GM21423 (cell line): ENCODE measurements at regions not wholly inside any gene's neighbourhood (a gene's known extent, or its start where the extent isn't known, plus 50 kb on each side); places are given as distances from the start of the nearest gene placed in this dataset.

Source experiments
- ATAC-seq: cut with Tn5 transposase; IDR thresholded peaks from one replicate; pipeline ENCODE4 v1.9.1; 2021; ENCODE audit warnings: mild to moderate bottlenecking, moderate library complexity; ENCODE audit not compliant: unreplicated experiment

DNA sequence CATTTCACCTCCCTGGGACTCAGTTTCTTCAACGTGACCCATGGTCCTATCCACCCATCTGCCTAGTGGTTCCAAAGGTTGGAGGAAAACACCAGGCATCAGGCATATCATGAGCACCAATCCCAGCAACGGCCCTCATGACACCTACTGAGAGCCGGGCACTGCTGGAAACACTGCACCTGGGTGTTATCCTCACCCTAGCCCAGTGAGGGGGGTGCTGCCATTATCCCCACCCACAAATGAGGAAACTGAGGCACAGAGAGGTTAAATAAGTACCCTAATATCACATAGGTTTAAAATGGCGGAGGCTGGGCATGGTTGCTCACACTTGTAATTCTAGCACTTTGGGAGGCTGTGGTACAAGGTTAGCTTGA is 206.9 kb downstream of the MATN1 start:
- no peak for ATAC-seq

DNA sequence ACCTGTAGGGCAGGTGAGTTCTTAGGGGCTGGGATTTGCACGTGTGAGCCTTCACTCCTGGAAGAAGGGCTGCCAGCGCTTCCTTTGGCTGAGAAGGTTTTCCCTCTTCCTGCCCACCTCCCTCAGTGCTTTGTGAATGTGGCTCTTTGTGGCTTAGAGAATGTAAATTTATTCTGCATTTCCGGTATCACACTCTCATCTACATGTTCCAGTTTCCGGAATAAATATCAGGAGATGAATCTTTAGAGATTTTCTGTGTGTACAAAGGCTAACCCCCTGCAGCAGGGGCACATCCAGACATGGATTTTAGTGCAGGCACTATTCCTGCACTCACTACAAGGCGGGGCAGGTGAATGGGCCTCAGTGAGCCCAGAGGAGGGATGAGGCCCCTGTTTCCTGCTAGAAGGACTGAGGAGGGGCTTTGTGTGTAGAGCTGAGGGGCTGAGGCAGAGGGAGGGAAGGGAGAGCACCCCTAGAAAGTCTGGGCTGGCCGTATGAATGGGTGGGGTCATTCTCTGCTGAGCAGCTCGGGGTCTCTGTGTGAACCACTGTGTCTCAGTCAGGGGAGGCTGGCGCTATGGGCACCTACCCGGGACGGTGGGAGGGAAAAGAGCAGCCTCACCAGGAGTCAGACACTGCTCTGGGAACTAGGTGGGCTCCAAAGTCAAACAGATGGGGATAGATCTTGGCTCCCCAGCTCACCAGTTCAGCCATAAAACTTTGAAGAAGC is 207.5 kb downstream of the MATN1 start:
- ATAC-seq, result no peak

DNA sequence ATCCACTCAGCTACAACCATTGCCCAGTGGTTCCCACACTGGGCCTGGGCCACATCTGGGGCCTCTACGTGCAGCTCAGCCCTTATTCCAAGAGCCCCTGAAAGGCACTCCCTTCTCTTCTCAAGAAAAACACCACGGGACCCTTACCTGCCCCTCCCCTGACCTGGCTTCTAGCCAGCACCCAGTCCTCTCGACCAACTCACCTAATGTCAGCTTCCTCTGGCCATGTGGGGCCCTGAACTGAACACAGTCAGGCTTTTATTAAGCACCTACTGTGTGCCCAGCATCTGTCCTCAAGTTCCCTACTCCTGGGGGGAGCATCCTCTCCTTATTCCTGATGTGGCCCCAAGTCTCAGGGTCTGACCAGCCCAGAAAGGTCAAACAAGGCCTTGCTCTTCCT is 208.4 kb downstream of the MATN1 start:
- ATAC-seq, result no peak

DNA sequence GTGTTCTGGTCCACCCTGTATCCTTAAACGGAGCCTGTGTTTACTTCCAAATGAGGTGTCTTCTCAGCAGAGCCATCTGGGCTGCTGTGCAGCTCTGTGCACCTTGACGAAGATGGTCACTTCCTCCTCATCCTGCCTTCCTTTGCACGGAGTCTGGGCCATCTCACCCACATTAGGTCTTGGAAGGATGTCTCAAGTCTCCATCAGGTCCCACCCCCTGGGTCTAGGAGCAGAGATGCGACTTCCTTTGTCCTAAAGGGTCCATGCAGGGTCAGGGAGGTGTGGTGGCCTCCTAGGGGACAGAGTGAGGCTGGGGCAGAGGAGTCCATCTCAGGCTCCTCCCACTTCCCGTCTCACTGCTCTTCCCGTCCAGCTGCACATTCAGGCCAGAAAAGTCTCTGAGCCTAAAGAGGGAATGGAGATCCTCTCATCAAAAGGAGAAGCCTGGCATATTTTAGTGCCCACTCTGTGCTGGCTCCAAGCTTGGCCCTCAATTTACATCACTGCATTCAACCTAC is 209.2 kb downstream of the MATN1 start:
- no peak for ATAC-seq

DNA sequence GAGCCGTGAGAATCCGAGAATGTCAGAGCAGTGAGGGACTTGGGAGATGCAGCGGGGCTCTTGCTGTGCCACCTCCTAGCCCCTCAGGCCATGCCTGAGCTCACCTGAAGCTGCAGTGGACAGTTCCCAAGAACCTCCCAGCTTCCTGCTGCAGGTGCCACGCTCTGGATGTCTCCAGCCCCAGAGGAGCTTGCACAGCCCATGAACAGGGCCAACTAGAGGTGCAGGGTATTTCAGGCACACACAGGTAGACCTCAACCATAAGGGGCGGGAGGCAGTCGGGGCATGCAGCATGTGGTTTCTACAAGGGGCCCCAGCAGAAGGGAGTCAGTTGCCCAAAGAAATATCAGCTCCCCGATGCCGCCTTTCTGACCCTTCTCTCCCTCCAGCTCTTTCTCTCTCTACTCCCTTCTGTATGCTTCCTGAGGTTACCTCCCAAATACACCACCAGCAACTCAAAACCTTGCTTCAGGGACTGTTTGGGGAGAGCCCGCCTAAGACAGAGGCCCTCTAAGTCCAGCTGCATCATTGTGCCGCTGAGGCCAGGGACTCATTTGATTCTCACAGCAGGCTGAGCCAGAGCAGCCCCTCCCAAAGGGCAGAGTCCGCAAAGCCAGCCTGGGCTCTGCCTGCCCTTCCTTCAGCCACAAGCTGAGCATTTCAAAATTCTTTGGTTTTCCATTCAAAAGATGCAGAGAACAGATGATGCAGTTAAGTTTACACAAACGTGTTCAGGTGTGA is 209.8 kb downstream of the MATN1 start:
- no peak for ATAC-seq

DNA sequence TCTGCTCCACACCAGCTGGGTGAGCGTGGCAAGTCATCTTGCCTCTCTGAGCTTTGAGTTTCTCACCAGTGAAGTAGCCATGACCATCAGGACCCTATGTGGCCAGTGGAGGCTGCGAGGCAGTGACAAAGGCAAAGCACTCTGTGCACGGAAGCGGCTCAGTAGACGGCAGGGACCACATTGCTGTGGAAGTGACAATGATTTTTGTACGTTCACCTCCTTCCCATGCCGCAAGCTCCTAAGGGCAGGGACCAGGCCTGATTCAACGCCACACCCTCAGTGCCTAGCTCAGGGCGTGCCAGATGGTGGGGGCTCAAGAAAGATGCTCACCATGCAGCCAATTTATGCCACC is 210.5 kb downstream of the MATN1 start:
- ATAC-seq, result no peak

DNA sequence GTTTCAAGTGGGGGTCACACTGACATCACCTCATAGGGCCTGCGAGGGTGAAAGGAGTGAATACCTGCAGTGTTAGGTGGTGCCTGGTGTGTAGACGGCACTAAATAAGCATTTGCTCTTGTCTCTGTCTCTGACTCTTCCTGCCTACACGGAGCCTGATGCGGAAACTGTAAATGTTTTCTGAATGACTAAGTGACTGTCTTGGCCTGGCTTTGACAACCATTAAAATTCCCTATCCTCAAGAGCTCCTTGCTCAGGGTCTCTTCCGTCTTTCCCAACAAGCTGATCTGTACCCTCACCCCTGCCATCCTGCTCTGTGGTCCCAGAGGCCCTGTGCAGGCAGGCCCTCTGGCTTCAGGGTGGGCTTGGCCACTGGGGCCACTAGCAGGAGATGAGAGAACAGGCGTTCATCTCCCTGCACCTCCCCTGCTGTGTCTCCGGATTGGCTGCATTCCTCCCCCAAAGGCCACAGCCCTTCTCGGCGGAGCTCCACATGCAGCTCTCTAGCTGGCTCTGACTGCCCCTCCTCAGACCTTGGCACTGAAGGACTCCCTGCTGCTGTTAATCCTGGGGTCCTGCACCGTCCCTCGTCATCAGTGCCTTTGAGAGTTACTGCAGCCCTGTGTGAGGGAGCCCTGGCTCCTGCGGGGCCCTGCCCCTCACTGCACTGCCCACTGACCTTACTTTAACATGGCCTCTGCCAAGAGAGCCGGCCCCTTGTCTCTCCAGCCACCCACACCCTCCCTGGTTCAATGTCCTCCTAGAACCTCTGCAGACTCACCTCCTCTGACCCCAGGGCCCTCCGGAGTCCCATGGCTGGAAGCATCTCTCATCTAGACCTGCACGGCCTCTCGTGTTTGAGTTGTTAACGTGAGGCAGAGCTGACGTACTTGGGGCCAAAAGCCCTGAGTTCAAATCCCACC is 211.1 kb downstream of the MATN1 start:
- ATAC-seq, result no peak

DNA sequence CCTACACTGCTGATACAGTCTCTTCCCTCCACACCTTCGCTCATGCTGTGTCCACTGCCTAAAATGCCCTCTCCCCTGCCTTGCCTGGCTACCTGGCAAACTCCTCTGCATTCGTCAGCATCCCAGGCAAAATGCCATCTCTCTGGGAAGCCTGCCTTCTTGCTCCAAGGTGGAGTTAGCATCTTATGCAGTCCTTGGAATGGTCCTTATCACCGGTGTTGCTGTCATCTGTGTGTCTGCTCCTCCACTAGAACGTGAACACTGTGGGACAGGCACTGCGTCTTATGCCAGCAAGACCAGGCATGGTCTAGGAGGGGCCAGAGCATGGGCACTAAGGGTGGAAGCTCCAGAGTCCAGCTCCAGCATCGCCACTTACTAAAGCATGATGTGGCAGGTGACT is 211.8 kb downstream of the MATN1 start:
- no peak for ATAC-seq

DNA sequence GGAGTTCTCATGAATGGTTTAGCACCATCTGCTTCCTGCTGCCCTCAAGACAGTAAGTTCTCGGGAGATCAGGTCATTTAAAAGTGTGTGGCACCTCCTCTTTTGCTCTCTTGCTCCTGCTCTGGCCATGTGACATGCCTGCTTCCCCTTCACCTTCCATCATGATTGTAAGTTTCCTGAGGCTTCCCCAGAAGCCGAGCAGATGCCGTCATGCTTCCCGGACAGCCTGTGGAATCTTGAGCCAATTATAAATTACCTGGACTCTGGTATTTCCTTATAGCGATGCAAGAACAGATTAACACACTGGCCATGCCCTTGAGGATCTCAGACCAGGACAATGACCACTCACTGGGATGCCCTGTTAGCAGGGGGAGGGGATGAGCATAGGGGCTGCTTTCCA is 212.3 kb downstream of the MATN1 start:
- ATAC-seq, result no peak

DNA sequence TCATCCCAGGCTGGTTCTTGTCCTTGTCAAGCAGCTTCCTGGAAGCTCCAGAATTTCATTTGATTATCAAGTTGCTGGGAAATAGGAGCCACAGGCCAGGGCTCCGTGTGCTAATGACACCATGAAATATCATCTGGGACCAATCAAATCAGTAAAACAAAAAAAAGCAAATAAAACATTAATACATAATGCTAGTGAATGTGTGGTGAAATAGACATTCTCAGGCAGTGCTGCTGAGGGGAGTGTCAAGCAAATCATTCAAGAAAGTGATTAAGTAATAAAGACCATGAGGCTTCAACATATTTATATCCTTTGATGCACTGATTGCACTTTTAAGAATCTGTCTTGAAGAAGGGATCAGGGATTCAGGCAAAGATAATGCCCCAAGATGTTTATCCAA is 213.7 kb downstream of the MATN1 start:
- no peak for ATAC-seq

DNA sequence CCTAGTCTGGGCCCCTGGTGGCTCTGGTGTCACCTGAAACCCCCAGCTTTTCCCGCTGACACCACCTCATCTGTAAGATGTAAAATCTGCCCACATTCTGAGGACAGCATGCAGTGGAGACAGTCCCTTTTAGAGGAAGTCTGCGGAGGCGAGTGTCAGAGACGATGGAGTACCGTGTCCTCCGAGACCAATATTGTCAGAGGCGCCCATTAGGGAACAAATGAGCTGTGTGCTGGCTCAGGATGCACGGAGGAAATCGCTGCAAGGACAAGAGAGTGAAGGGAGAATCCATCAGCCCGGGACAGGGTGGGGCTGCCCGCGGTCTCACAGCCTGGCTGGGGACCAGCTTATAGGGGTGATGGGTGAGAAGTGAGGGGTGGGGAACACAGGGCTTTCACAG is 214.8 kb downstream of the MATN1 start:
- ATAC-seq, result no peak

DNA sequence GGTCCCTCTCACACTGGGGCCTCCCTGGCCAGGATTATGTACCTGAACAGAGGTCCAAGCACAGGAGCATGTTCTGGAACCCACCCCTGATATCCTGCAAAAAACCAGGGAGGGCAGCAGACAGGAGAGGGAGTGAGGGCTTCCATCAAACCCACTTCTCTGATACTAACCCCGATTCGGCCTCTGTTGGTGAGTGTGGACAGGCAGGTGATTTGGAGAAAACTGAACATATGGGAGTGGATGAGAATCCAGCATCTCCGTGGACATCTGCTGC is 215.3 kb downstream of the MATN1 start:
- no peak for ATAC-seq

DNA sequence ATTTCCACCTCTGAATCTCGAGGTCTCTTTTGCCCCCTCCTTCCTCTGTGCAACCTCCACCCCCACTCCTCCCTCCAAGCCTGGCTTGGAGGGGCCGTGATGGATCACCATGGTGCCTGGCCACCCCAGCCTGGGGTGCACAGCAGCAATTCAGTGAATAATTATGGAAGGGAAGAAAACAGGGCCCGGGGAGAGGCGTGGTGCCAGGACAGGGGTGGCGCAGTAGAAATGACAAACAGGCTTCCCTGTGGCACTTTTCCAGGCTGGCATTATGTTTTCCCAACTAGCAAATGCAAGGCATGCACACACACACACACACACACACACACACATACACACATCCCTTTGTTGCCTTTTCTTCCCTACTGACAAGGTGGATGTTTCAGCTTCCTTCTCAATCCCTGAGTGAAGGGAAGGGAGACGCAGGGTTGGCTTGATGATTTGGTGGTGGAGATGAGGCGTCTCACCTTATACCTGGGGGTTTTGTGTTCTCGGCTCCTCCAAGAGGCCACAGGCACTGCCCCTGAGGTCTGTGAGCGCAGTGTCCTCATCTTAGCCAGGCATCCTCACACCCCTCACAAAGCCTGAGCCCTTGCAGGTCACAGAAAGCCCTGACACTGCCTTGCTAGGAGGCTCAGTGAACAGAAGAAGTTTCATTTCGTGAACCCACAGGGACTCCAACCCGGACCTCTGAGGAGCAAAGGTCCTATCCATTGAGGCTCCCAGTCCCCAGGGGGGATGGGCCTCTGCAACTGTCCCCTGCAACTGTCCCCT is 215.8 kb downstream of the MATN1 start:
- ATAC-seq, result no peak

DNA sequence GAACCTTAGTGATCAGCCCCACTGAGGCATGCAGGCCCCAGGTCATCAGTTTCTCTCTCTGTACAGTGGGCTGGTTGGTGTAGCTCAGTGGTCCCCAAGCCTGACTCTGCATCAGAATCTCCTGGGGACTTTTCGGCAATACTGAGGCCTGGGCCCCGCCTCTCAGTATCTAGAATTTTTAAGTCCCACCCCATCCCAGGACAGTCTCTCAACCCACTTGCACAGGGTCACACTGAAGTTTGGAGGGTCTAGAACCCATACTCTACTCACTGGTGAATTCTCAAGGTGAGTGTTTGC is 216.4 kb downstream of the MATN1 start:
- ATAC-seq, result no peak

DNA sequence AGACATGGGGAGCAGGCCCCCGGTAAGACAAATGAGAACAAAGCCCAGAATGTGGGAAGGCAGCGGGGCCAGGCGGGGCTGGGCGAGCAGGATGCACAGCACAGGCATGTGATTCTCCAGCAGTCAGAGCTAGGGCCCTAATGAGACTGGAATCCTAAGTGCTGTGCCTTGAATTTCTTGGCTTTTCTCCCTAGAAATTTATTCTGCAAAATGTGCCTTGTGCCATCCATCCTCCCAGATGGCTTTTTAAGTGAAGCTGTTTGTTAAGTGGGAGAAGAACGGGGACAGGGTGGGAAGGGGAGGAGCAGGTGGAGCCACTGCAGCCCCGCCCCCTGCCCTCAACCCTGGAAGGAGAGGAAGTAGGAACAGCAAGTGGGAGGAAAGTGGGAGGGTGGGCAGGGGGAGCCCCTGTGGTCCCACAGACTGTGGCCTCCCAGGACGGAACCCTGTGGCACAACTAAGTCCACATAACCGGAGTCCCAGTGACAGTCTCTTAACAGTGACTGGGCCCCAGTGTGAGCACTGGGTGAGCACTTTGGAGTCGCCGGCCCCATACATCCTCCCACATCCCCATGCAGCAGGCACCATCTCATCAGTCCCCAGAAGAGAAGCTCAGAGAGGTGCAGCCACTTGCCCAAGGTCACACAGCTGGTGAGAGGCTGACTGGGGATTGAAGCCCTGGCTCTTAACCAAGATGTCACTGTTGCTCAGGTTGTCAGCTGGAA is 216.9 kb downstream of the MATN1 start:
- ATAC-seq, result no peak

DNA sequence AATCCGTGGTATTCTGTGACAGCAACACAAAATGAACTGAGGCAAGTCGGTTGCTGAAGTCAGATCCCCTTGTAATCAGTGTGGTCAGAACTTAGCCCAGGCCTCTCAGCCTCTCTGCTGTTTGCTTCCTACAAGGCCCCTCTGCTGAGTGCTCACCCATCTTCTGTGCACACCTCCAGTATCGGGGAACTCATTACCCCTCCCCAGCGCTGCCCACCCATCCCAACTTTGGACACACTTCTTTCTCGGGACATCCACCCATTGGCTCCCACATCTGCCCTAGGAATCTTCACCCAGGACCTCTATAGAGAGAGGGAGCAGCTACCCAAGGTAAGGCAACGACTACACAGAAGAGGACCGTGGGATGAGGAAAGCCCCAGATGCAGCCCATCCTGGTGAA is 217.5 kb downstream of the MATN1 start:
- no peak for ATAC-seq

DNA sequence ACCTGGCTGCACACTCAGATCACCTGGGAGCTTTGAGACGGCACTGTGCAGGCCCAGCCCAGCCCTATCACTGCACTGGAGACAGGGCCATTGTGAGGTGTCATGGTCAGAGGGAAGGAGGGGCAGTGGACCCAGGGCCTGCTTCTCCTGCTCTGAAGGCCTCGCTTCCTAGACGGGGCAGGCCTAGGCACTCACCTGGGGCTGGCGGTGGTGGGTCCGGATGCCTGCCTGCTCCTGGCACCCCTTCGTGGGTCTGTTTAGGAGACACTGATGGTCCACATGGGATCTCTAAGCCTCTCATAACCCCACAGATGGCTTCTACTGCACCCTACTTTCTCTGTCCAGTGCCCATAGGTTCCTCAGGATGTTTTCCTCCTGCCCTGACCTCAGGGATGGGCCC is 230.9 kb downstream of the MATN1 start:
- no peak for ATAC-seq

DNA sequence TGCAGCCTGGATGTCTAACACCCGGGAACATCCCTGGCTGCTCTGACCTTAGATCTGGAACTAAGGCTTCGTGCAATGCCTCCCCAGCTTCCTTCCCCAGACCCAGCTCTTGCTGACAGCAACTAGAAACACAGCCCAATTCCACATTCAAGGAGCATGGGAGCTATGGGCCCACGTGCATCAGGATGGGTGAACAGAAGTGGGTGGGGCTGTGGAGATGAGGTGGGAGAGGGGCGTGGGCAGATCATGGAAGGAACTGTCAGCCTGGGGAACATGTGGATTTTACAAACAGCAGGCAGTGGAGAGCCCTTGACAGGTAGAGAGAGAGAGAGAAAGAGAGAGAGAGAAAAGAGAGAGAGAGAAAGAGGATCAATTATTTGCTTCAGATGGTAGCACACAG is 231.6 kb downstream of the MATN1 start:
- no peak for ATAC-seq

DNA sequence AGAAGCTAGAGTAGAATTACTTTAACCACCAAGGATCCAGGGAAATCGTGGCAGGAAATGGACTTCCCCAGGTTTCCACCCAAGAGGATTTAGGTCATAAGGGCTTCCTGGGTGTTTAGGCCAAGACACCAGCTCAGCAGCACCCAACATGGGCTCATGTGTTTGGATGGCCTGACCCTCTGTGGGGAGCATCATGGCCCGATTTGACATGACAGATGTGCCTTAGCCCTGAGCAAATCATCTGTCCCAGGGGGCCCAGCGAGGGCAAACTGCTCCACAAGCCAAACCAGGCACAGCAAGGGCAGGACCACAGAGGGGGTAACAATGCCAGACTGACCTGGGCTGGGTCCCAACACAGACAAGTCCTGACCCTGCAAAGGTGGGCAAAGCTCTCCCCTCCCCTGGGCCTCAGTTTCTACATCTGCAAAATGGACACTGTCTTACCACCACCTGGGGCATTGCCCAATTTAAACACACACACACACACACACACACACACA is 232.8 kb downstream of the MATN1 start:
- no peak for ATAC-seq

DNA sequence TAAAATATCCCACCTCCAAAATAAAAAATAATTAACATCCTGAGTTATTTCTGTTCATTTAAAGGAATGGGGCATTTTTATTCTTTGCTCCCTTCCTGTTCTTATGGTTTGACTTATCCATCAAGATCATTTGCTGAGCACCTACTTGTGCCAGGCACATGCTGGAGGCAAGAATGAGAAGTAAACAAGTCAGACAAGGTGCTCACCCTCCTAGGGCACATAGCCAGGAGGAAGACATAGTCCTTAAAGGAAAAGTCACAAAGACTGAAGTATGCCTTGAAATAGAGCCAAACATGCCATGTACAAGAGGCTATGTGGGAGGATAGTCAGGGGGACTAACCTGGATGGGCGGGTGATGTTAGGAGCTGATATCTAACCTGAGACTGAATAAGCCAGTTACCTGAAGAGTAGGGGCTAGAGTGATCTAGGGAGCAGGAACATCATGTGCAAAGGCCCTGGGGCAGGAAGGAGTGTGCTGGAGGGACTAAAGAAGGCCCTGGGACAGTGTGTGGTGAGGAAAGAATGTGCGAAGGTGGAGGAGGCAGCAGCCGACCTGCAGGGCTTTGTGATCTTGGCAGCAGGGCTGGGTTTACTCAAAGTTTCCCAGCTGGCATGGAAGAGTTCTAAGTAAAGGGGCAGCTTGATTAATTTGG is 233.5 kb downstream of the MATN1 start:
- ATAC-seq, result no peak
